A549 (cell line): ENCODE measurements at regions not wholly inside any gene's neighbourhood (a gene's known extent, or its start where the extent isn't known, plus 50 kb on each side); places are given as distances from the start of the nearest gene placed in this dataset.

Experiments
- BHLHE40 ChIP-seq: IDR thresholded peaks from 2 replicates; pipeline ENCODE4 v1.6.1; 2012; ENCODE audit warnings: low read depth, low read length, inconsistent platforms
- EP300 ChIP-seq, 2 experiments: fragments of >200 bp; sonication (Bioruptor Twin); formaldehyde crosslinking; IDR thresholded peaks; 2 replicates in 1 of 2; 3 replicates in 1 of 2; pipeline ENCODE4 v1.6.1; 2016 to 2017
- FOSL2 ChIP-seq, 2 experiments: fragments of 450-650 bp in 1 of 2; fragments of >200 bp in 1 of 2; sonication (Bioruptor Twin) in 1 of 2; formaldehyde crosslinking; IDR thresholded peaks; 2 replicates each; pipeline versions ENCODE4 v1.5.0 to v1.6.1; 2016 to 2020; ENCODE audit warnings: mild to moderate bottlenecking in 1 of 2, moderate library complexity in 1 of 2
- KDM5A ChIP-seq: fragments of 200-600 bp; sonication (generic); IDR thresholded peaks from 2 replicates; pipeline ENCODE4 v1.6.1; 2016; ENCODE audit warnings: antibody characterized with exemption, mild to moderate bottlenecking
- NPAS2 ChIP-seq: fragments of 250-450 bp; sonication (Bioruptor Pico); IDR thresholded peaks from 2 replicates; pipeline ENCODE4 v1.8.0; 2022; ENCODE audit warnings: mild to moderate bottlenecking, moderate library complexity, borderline replicate concordance
- POLR2A ChIP-seq: IDR thresholded peaks from 2 replicates; pipeline ENCODE4 v1.6.1; 2012; ENCODE audit warnings: mild to moderate bottlenecking, low read length
- ZSCAN20 ChIP-seq: fragments of 250-450 bp; sonication (Bioruptor Pico); IDR thresholded peaks from 2 replicates; pipeline ENCODE4 v1.8.0; 2022; ENCODE audit warnings: mild to moderate bottlenecking, moderate library complexity
- TF ChIP-seq, protein P1 (sequence below): fragments of >200 bp; sonication (Bioruptor Twin); formaldehyde crosslinking; IDR thresholded peaks from 3 replicates; pipeline ENCODE4 v1.5.1; 2016

DNA sequence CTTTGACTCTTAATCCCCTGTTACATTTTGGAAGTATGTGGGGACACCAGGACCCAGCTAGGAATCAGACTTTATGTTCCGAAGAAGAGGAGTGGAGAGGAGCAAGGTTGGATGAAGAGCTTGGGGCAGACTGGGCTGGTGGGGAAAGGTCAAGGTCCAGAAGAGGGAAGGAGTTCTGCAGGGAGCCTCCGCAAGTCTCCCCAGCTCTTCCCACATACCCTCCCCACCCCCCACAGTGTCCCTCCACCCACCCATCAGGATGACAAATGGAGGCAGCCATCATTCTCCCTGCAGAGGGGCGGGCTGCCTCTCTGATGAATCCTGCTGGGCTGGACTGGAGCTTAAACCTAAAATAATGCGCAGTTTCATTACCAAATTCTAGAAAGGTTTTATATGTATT is 77.2 kb downstream of the ACKR3 start:
- TF ChIP-seq, protein P1, sequence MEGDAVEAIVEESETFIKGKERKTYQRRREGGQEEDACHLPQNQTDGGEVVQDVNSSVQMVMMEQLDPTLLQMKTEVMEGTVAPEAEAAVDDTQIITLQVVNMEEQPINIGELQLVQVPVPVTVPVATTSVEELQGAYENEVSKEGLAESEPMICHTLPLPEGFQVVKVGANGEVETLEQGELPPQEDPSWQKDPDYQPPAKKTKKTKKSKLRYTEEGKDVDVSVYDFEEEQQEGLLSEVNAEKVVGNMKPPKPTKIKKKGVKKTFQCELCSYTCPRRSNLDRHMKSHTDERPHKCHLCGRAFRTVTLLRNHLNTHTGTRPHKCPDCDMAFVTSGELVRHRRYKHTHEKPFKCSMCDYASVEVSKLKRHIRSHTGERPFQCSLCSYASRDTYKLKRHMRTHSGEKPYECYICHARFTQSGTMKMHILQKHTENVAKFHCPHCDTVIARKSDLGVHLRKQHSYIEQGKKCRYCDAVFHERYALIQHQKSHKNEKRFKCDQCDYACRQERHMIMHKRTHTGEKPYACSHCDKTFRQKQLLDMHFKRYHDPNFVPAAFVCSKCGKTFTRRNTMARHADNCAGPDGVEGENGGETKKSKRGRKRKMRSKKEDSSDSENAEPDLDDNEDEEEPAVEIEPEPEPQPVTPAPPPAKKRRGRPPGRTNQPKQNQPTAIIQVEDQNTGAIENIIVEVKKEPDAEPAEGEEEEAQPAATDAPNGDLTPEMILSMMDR: no peak
- TF ChIP-seq KDM5A: no peak
- no peak for TF ChIP-seq POLR2A
- TF ChIP-seq EP300 (IDR thresholded peaks at IDR 0.05): no peak
- no peak for TF ChIP-seq ZSCAN20
- TF ChIP-seq FOSL2 (IDR thresholded peaks at IDR 0.05): no peak
- no peak for TF ChIP-seq FOSL2 (CRISPR knock-in tag; IDR thresholded peaks at IDR 0.05)
- no peak for TF ChIP-seq NPAS2
- no peak for TF ChIP-seq BHLHE40
